ENCODE measurements at regions not wholly inside any gene's neighbourhood (a gene's known extent, or its start where the extent isn't known, plus 50 kb on each side); places are given as distances from the start of the nearest gene placed in this dataset.

DNA sequence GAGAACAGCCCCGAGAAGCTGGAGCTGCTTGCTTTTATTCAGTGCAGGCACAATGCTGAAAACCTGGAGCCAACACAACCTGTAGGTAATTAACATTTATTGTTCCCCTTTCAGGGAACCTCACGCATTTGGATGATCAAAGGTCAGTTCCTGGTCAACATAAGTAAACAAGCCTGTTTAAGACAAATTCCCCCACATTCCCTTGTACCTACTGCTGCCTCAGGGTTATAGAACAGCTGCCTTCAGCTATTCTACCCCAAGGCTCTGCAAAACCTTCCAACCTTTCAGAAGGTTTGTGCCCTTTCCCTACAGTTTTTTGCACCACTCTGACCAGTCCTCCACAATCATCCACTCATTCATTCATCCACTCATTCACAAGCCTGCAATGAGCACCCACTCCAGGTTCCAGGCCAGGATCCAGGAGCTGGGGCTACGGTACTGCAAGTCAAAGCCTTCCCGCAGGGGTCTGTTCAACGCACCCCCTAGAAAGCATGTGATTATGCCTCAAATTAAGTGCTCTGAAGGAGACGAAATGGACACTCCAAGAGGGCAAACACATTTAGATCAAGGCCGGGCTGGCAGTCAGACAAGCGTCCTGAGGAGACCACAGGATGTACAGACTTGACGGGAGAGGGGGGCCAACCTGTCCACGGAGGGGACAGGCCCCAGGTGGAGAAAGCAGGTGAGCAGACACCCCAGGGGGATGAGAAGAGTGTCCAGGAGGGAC is 683.9 kb downstream of the MATN1 start:
- Histone ChIP-seq H3K27ac (ENCODE audit: low read length) (no peak overlapping the region), H3K9ac (ENCODE audit: low read length) (no peak overlapping the region), H3K4me2 (ENCODE audit: low read depth, low read length, poor library complexity, severe bottlenecking) (no peak overlapping the region), H3K36me3 (ENCODE audit: insufficient read depth, low read length) (no peaks in the 10 kb centered on the region), H3K4me3 (ENCODE audit: low read length) (no peak overlapping the region), H3K4me1 (ENCODE audit: low read length) (no peaks in the 10 kb centered on the region), H4K20me1 (ENCODE audit: insufficient read depth, low read depth, low read length) (no peaks in the 10 kb centered on the region), H3K9me3 (ENCODE audit: low read length) (no peaks in the 10 kb centered on the region), H2AFZ (ENCODE audit: low read length) (no peak overlapping the region), H3K27me3 (ENCODE audit: low read length) (no peaks in the 10 kb centered on the region), H3K79me2 (ENCODE audit: low read length) (no peaks in the 10 kb centered on the region), H3K9me2 (replicated peaks; ENCODE audit: insufficient read depth, low read length) (no peaks in the 10 kb centered on the region)
- no peak for DNase-seq

DNA sequence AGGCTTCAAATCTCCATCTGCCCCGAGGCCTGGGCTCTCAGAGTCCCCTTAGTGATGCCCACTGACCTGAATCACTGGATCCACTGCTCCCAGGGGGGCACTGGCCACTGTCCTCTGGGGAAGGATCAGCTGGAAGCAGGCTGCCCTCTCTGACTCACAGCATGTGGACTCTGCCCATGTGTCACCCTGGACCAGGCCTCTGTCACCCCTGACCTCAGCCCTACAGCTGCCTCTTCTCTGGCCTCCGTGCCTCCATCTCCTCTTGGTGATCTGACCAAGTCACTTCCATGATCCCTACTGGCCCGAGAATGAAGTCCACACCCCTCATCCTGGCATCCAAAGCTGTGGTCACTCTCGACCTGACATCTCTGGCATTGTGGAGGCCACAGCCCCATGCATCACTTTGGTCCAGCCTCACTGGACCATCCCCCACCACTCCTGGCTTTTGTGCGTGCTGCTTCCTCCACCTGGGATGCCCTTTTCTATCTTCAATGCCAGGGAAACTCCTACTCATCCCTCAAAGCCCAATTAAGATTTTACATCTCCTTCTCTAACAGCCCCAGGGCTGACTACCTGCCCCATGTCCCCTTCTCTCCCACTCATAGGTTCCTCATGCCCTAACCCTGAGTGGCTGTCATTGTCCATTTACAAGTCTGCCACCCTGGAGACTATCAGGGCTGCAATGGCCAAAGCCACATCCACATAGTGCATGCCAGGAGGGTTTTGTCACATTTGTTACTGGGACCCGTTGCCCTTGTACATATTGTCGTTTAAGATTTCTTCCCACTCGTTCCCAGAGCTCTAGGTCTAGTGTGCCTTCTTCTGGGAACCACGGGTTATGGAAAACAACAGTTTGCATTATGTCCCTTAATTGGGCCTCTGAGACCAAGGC is 685.0 kb downstream of the MATN1 start:
- H3K9me3 ChIP-seq (ENCODE audit: low read length) = no peaks in the 10 kb centered on the region
- H3K27me3 ChIP-seq (ENCODE audit: low read length) = no peaks in the 10 kb centered on the region
- no peak overlapping the region for H3K27ac ChIP-seq (ENCODE audit: low read length)
- H2AFZ ChIP-seq (ENCODE audit: low read length) = no peak overlapping the region
- H3K9me2 ChIP-seq (replicated peaks; ENCODE audit: insufficient read depth, low read length) = no peaks in the 10 kb centered on the region
- no peaks in the 10 kb centered on the region for H3K4me1 ChIP-seq (ENCODE audit: low read length)
- no peak for DNase-seq
- H3K9ac ChIP-seq (ENCODE audit: low read length) = no peak overlapping the region
- H3K36me3 ChIP-seq (ENCODE audit: insufficient read depth, low read length) = no peaks in the 10 kb centered on the region
- H4K20me1 ChIP-seq (ENCODE audit: insufficient read depth, low read depth, low read length) = no peaks in the 10 kb centered on the region
- H3K4me3 ChIP-seq (ENCODE audit: low read length) = no peak overlapping the region
- H3K4me2 ChIP-seq (ENCODE audit: low read depth, low read length, poor library complexity, severe bottlenecking) = no peak overlapping the region
- H3K79me2 ChIP-seq (ENCODE audit: low read length) = no peaks in the 10 kb centered on the region

DNA sequence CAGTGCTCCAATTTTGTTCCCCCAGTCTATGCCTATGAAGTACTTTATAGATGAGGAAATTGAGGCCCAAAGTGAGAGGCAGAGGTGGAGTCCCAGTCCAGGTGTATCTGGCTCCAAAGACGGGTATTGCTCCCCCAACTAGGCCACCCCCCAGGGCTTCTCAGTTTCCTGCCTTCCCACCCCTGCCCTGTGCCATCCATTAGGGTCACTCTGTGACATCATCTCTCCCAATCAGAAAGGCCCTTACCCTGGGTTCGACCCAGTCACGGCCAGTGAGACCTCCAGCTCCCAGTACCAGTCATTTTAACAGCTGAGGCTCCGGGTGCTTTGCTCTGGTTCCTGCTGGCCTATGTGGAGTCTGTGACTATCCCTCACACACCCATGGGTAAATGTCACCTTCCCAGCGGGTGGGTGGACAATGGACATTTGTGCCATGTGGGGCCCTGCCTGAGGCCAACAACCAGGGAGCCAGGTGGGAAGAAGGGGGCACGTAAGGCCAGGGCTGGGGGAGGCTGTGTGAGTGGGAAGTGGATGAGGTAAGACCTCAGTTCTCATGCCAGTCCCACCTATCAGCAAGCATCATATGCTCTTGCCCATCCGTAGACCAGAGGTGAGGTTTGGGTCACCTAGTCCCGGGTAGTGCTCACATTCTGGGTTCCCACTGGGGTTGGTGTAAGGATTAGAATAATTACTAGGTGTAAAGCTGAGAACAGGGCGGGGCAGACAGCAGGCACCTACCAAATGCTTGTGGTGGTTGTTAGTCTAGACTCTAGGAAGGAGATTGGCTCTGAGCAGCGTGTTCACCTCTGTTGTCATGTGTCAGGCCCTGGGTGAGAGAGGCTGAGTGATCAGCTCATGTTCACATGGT is 685.9 kb downstream of the MATN1 start:
- no peaks in the 10 kb centered on the region for H3K79me2 ChIP-seq (ENCODE audit: low read length)
- no peaks in the 10 kb centered on the region for H3K4me1 ChIP-seq (ENCODE audit: low read length)
- no peak overlapping the region for H3K4me2 ChIP-seq (ENCODE audit: low read depth, low read length, poor library complexity, severe bottlenecking)
- DNase-seq = no peak
- no peak overlapping the region for H3K27ac ChIP-seq (ENCODE audit: low read length)
- H3K27me3 ChIP-seq (ENCODE audit: low read length) = no peaks in the 10 kb centered on the region
- no peaks in the 10 kb centered on the region for H3K36me3 ChIP-seq (ENCODE audit: insufficient read depth, low read length)
- no peak overlapping the region for H2AFZ ChIP-seq (ENCODE audit: low read length)
- no peaks in the 10 kb centered on the region for H4K20me1 ChIP-seq (ENCODE audit: insufficient read depth, low read depth, low read length)
- no peak overlapping the region for H3K4me3 ChIP-seq (ENCODE audit: low read length)
- no peaks in the 10 kb centered on the region for H3K9me2 ChIP-seq (replicated peaks; ENCODE audit: insufficient read depth, low read length)
- no peaks in the 10 kb centered on the region for H3K9me3 ChIP-seq (ENCODE audit: low read length)
- no peak overlapping the region for H3K9ac ChIP-seq (ENCODE audit: low read length)

DNA sequence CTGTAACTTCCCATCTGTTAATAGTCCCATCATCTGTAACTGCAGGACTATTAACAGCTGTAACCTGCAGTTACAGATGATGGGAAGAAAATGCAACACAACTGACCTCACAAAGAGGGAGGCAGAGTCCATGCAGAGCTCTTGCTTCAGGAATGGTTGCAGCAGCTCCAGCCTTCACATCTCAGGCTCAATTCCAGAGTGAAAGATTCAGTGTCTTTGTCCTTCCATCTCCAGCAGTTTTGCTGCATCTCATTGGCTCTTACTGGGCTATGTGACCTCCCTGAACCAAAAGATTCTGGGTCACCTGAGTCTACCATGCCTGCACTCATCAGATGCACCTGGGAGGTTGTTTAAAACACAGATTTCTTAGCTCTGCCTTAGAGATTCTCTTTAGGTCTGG is 686.7 kb downstream of the MATN1 start:
- Histone ChIP-seq H3K27ac (ENCODE audit: low read length) (no peak overlapping the region), H3K4me1 (ENCODE audit: low read length) (no peaks in the 10 kb centered on the region), H3K79me2 (ENCODE audit: low read length) (no peaks in the 10 kb centered on the region), H3K4me2 (ENCODE audit: low read depth, low read length, poor library complexity, severe bottlenecking) (no peak overlapping the region), H4K20me1 (ENCODE audit: insufficient read depth, low read depth, low read length) (no peaks in the 10 kb centered on the region), H3K9ac (ENCODE audit: low read length) (no peak overlapping the region), H3K9me3 (ENCODE audit: low read length) (no peaks in the 10 kb centered on the region), H3K9me2 (replicated peaks; ENCODE audit: insufficient read depth, low read length) (no peaks in the 10 kb centered on the region), H3K36me3 (ENCODE audit: insufficient read depth, low read length) (no peaks in the 10 kb centered on the region), H2AFZ (ENCODE audit: low read length) (no peak overlapping the region), H3K4me3 (ENCODE audit: low read length) (no peak overlapping the region), H3K27me3 (ENCODE audit: low read length) (no peaks in the 10 kb centered on the region)
- no peak for DNase-seq

DNA sequence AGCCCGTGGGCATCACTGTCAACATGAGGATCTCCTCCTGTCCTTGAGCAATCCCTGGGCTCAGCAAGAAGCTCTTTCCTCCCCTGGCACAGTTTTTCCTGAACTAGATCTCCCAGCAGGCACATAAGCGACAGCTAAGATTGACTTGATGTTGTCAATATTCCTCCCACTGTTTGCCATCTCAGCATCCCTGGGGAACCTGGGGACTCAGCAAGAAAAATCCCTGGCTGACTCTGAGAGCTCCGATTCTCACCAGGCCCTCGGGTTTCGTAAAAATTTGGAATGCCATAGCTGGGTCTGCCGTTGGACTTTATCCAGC is 687.2 kb downstream of the MATN1 start:
- no peak overlapping the region for H3K4me2 ChIP-seq (ENCODE audit: low read depth, low read length, poor library complexity, severe bottlenecking)
- no peak overlapping the region for H2AFZ ChIP-seq (ENCODE audit: low read length)
- no peaks in the 10 kb centered on the region for H3K9me3 ChIP-seq (ENCODE audit: low read length)
- DNase-seq = no peak
- no peak overlapping the region for H3K9ac ChIP-seq (ENCODE audit: low read length)
- H3K9me2 ChIP-seq (replicated peaks; ENCODE audit: insufficient read depth, low read length) = no peaks in the 10 kb centered on the region
- no peak overlapping the region for H3K4me3 ChIP-seq (ENCODE audit: low read length)
- no peaks in the 10 kb centered on the region for H4K20me1 ChIP-seq (ENCODE audit: insufficient read depth, low read depth, low read length)
- H3K36me3 ChIP-seq (ENCODE audit: insufficient read depth, low read length) = no peaks in the 10 kb centered on the region
- H3K27ac ChIP-seq (ENCODE audit: low read length) = no peak overlapping the region
- no peaks in the 10 kb centered on the region for H3K27me3 ChIP-seq (ENCODE audit: low read length)
- no peaks in the 10 kb centered on the region for H3K79me2 ChIP-seq (ENCODE audit: low read length)
- H3K4me1 ChIP-seq (ENCODE audit: low read length) = no peaks in the 10 kb centered on the region

DNA sequence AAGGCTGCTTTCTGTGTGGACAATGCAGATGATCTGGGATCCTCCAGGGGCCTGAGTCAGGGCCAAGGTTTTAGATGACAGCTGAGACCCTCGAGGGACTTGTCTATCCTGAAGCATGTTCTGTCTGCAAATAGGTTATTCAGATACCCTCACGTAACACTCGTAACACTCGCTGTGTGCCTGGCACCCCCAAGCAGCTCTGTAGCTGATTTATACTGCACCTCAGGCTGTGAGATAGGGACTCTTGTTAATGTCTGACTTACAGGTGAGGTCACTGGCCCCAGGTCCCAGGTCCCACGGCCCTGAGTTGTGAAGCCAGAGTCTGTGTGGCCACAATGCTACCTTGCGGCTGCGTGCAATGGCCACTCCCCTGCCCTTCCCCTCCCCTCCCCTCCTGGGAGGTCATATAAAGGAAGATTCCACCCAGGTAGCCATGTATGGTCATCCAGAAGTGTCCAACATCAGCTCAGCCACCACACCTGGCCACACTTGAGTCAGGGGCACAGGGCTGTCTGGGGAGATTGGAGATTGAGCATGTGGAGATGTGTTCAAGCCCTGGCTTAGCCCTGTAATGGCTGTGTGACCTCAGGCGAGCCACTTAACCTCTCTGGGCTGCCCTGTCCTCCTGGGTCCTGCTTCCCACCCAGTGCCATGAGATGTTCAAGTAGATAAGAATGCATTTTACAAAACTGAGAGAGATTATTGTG is 687.7 kb downstream of the MATN1 start:
- Histone ChIP-seq H3K4me1 (ENCODE audit: low read length) (no peaks in the 10 kb centered on the region), H3K4me3 (ENCODE audit: low read length) (no peak overlapping the region), H3K27me3 (ENCODE audit: low read length) (no peaks in the 10 kb centered on the region), H3K4me2 (ENCODE audit: low read depth, low read length, poor library complexity, severe bottlenecking) (no peak overlapping the region), H3K9me3 (ENCODE audit: low read length) (no peaks in the 10 kb centered on the region), H4K20me1 (ENCODE audit: insufficient read depth, low read depth, low read length) (no peaks in the 10 kb centered on the region), H3K36me3 (ENCODE audit: insufficient read depth, low read length) (no peaks in the 10 kb centered on the region), H3K9me2 (replicated peaks; ENCODE audit: insufficient read depth, low read length) (no peaks in the 10 kb centered on the region), H3K9ac (ENCODE audit: low read length) (no peak overlapping the region), H3K79me2 (ENCODE audit: low read length) (no peaks in the 10 kb centered on the region), H2AFZ (ENCODE audit: low read length) (no peak overlapping the region), H3K27ac (ENCODE audit: low read length) (no peak overlapping the region)
- no peak for DNase-seq

DNA sequence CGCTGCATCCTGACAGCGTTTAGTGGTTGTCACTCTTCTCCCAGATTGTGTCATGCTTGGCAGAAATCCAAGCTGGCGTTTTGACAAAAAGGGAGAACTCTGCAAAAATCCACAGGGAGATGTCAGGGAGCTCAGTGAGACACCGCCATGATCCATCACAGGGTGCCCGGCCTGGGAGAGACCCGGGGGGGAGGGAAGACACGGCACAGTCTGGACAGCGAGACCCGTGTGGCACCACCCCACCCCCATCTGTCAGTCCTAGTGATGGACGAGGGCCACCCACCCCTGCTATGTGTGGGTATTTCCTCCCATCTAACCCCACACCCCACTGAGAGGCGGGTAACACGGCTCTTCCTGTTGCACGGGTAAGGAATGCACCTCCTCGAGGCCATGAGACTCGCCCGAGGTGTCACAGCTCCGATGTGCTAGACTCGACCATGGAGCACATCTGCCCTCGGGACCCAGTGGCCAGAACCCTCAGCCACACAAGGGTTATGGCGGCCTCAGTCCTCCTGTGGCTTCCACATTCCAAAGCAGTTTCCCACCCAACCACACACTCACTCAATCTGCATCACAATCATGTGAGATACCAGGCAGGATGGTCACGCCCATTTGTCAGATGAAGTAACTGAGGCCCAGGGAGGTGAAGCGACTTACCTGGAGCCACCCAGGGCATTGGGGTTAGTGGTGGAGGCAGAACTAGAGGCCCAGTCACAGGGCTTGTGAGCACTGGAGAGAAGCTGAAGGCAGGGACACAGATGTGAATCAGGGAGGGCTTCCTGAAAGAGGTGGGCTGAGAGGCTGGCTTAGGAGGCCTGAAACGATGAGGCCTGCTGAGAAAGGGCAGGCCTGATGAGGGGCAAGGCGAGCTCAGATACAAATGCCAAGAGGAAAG is 688.5 kb downstream of the MATN1 start:
- Histone ChIP-seq H3K4me2 (ENCODE audit: low read depth, low read length, poor library complexity, severe bottlenecking) (no peak overlapping the region), H3K27me3 (ENCODE audit: low read length) (no peaks in the 10 kb centered on the region), H3K36me3 (ENCODE audit: insufficient read depth, low read length) (no peaks in the 10 kb centered on the region), H3K4me3 (ENCODE audit: low read length) (no peak overlapping the region), H3K79me2 (ENCODE audit: low read length) (no peaks in the 10 kb centered on the region), H3K4me1 (ENCODE audit: low read length) (no peaks in the 10 kb centered on the region), H3K9me2 (replicated peaks; ENCODE audit: insufficient read depth, low read length) (no peaks in the 10 kb centered on the region), H3K9me3 (ENCODE audit: low read length) (no peaks in the 10 kb centered on the region), H4K20me1 (ENCODE audit: insufficient read depth, low read depth, low read length) (no peaks in the 10 kb centered on the region), H2AFZ (ENCODE audit: low read length) (no peak overlapping the region), H3K27ac (ENCODE audit: low read length) (no peak overlapping the region), H3K9ac (ENCODE audit: low read length) (no peak overlapping the region)
- DNase-seq = no peak
